GM23248 (cell line): ENCODE measurements at regions not wholly inside any gene's neighbourhood (a gene's known extent, or its start where the extent isn't known, plus 50 kb on each side); places are given as distances from the start of the nearest gene placed in this dataset.
"Not testable (repeated sequence)": the region's sequence is repeated elsewhere in the genome, so short reads cannot be mapped to it uniquely, and the experiment has no call there.

Experiments
- DNase-seq: peaks from one replicate; pipeline ENCODE4 v3.0.0-alpha.2; 2015
- H2AFZ ChIP-seq: fragments of 200-600 bp; sonication (generic); 2 replicates; pipeline ENCODE4 v1.6.1; 2016; ENCODE audit warnings: antibody characterized with exemption
- H3F3A ChIP-seq: fragments of 200-600 bp; sonication (generic); 2 replicates; pipeline ENCODE4 v1.6.1; 2016; ENCODE audit warnings: mild to moderate bottlenecking, antibody characterized with exemption, mixed run types; ENCODE audit not compliant: insufficient read depth
- H3K27ac ChIP-seq: fragments of 200-600 bp; sonication (generic); 2 replicates; pipeline ENCODE4 v1.5.1; 2016; ENCODE audit warnings: mild to moderate bottlenecking
- H3K27me3 ChIP-seq: fragments of 200-600 bp; sonication (generic); replicated peaks from 2 replicates; pipeline ENCODE4 v1.6.1; 2016; ENCODE audit warnings: mild to moderate bottlenecking; ENCODE audit not compliant: insufficient read depth
- H3K36me3 ChIP-seq: fragments of 200-600 bp; sonication (generic); 2 replicates; pipeline ENCODE4 v1.6.1; 2016; ENCODE audit warnings: low read depth, mild to moderate bottlenecking
- H3K4me1 ChIP-seq: fragments of 200-600 bp; sonication (generic); 2 replicates; pipeline ENCODE4 v1.6.1; 2016; ENCODE audit warnings: mild to moderate bottlenecking; ENCODE audit not compliant: insufficient read depth
- H3K4me2 ChIP-seq: fragments of 200-600 bp; sonication (generic); one replicate; pipeline ENCODE4 v1.6.1; 2016; ENCODE audit warnings: mild to moderate bottlenecking; ENCODE audit not compliant: unreplicated experiment
- H3K4me3 ChIP-seq: fragments of 200-600 bp; sonication (generic); 2 replicates; pipeline ENCODE4 v1.5.1; 2016; ENCODE audit warnings: mild to moderate bottlenecking
- H3K79me2 ChIP-seq: fragments of 200-600 bp; sonication (generic); 2 replicates; pipeline ENCODE4 v1.6.1; 2016; ENCODE audit warnings: mild to moderate bottlenecking; ENCODE audit not compliant: insufficient read depth
- H3K9ac ChIP-seq: fragments of 200-600 bp; sonication (generic); 2 replicates; pipeline ENCODE4 v1.6.1; 2016; ENCODE audit warnings: mild to moderate bottlenecking
- H3K9me2 ChIP-seq: fragments of 200-600 bp; sonication (generic); 2 replicates; pipeline ENCODE4 v1.6.1; 2016; ENCODE audit warnings: mixed run types, mild to moderate bottlenecking, moderate library complexity; ENCODE audit not compliant: insufficient read depth
- H3K9me3 ChIP-seq: fragments of 200-600 bp; sonication (generic); one replicate; pipeline ENCODE4 v1.6.1; 2017; ENCODE audit warnings: low read depth
- H4K20me1 ChIP-seq: fragments of 200-600 bp; sonication (generic); 2 replicates; pipeline ENCODE4 v1.6.0; 2016; ENCODE audit not compliant: insufficient read depth
- WGBS, 2 experiments: methylation state at CpG; one replicate each; pipeline ENCODE4 v1.1.6; 2015 to 2017; ENCODE audit warnings: low lambda C conversion rate in 2 of 2, low coverage in 1 of 2; ENCODE audit errors: missing lambda C conversion rate in 2 of 2; 5-methylcytosine and 5-hydroxymethylcytosine counted together
- in situ Hi-C: fragments of 300-500 bp; cut with MboI; formaldehyde crosslinking; loops from 2 replicates; pipeline ENCODE4 v1.15.0; 2020

DNA sequence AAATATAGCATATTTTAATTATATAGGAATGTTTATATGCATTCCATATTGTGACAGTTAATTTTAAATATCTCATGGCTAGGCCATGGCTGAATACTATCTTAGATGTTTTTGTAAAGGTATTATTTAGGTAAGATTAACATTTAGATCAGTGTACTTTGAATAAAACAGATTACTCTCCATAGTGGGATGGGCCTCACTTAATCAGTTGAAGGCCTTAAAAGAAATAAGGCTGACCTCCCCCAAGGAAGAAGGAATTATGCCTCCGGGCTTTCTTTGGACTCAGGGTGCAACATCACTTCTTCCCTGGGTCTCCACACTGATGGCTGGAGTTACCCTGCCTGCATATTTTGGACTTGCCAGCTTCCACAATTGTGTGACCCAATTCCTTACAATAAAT is 113.4 kb downstream of the SEPTIN7 start:
- H3F3A ChIP-seq, DNase-seq, in situ Hi-C loops, H3K79me2 ChIP-seq, H3K27me3 ChIP-seq, H3K4me3 ChIP-seq, H3K9ac ChIP-seq, H3K27ac ChIP-seq, H4K20me1 ChIP-seq, H3K36me3 ChIP-seq, H3K9me3 ChIP-seq, H3K9me2 ChIP-seq, H2AFZ ChIP-seq, H3K4me2 ChIP-seq, H3K4me1 ChIP-seq: not testable (repeated sequence)
- 44 to 48% methylated on average over 1 of the region's 1 CpG for WGBS, 2 experiments

GRCh38 chr7:35915247-35915955 is 114.5 kb downstream of the SEPTIN7 start:
- H3K9me2 ChIP-seq, in situ Hi-C loops, H3K79me2 ChIP-seq, H3F3A ChIP-seq, H3K27me3 ChIP-seq, H4K20me1 ChIP-seq, H3K27ac ChIP-seq, H3K4me1 ChIP-seq, H2AFZ ChIP-seq, H3K4me3 ChIP-seq, H3K36me3 ChIP-seq, H3K4me2 ChIP-seq, H3K9ac ChIP-seq, H3K9me3 ChIP-seq, DNase-seq: not testable (repeated sequence)
- WGBS, 2 experiments: 65 to 80% methylated on average over 5 to 6 of the region's 6 CpGs

GRCh38 chr7:35918217-35918616 is 117.4 kb downstream of the SEPTIN7 start:
- H4K20me1 ChIP-seq, H3K4me2 ChIP-seq, H3K4me1 ChIP-seq, H3K27ac ChIP-seq, H3K36me3 ChIP-seq, in situ Hi-C loops, H3F3A ChIP-seq, H3K4me3 ChIP-seq, DNase-seq, H3K27me3 ChIP-seq, H3K9me3 ChIP-seq, H2AFZ ChIP-seq, H3K79me2 ChIP-seq, H3K9ac ChIP-seq, H3K9me2 ChIP-seq: not testable (repeated sequence)
- WGBS, 2 experiments: 84 to 87% methylated on average over 9 to 10 of the region's 10 CpGs

GRCh38 chr7:35919607-35920006 is 118.8 kb downstream of the SEPTIN7 start:
- H3K4me2 ChIP-seq, H3K27ac ChIP-seq, H3K27me3 ChIP-seq, H4K20me1 ChIP-seq, H3F3A ChIP-seq, H3K79me2 ChIP-seq, H3K9me2 ChIP-seq, H3K4me3 ChIP-seq, H3K36me3 ChIP-seq, H2AFZ ChIP-seq, DNase-seq, H3K9me3 ChIP-seq, H3K4me1 ChIP-seq, H3K9ac ChIP-seq: not testable (repeated sequence)
- WGBS, 2 experiments: 69 to 70% methylated on average over 6 of the region's 6 CpGs
- in situ Hi-C loops: loop anchor here (10.0 kb wide), 1 partner anchor 55 kb away; no protein-coding TSS in a partner anchor

- H2AFZ ChIP-seq, H3K4me3 ChIP-seq, H3K4me1 ChIP-seq, DNase-seq, H3K9ac ChIP-seq, H3K9me2 ChIP-seq, H3K4me2 ChIP-seq, H3K9me3 ChIP-seq, H3K79me2 ChIP-seq, H4K20me1 ChIP-seq, H3K27ac ChIP-seq, H3F3A ChIP-seq, H3K36me3 ChIP-seq, H3K27me3 ChIP-seq: not testable (repeated sequence)
- WGBS, 2 experiments: 95 to 96% methylated on average over 5 of the region's 5 CpGs
- in situ Hi-C loops: loop anchor here (10.0 kb wide), 1 partner anchor 53 kb away; no protein-coding TSS in a partner anchor
Measured at GRCh38 chr7:35921338-35921737, 120.5 kb downstream of the SEPTIN7 start.

GRCh38 chr7:35924668-35925067 is 123.8 kb downstream of the SEPTIN7 start:
- not testable (repeated sequence) for H2AFZ ChIP-seq, H3K9me2 ChIP-seq
- WGBS, 2 experiments: 50 to 61% methylated on average over 7 of the region's 7 CpGs

DNA sequence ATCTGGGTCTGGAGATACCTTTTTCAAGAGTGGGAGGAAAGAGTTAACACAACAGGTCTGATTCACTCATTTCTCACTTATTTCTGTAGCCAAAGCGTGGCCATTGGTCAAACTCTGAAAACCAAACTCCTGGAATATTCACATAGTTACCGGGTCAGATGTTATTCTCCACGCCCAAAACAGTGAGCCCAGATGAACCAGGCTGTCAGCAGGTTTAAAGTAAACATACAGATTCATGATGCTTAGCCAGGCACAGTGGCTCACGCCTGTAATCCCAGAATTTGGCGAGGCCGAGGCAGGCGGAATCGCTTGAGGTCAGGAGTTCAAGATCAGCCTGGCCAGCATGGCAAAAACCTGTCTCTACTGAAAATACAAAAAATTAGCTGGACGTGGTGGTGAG is 126.1 kb downstream of the SEPTIN7 start:
- H3K27ac ChIP-seq, H3K4me3 ChIP-seq, DNase-seq, H3K27me3 ChIP-seq, H3K9me2 ChIP-seq, H2AFZ ChIP-seq, H3K9ac ChIP-seq, H4K20me1 ChIP-seq, H3K4me2 ChIP-seq, H3K9me3 ChIP-seq, H3F3A ChIP-seq, H3K4me1 ChIP-seq, H3K36me3 ChIP-seq, H3K79me2 ChIP-seq: not testable (repeated sequence)
- 87 to 93% methylated on average over 9 of the region's 9 CpGs for WGBS, 2 experiments
- in situ Hi-C loops: loop anchor here (10.0 kb wide), 1 partner anchor 48 kb away; no protein-coding TSS in a partner anchor

More at GRCh38 chr7:35924668-35925067, 123.8 kb downstream of the SEPTIN7 start:
- H4K20me1 ChIP-seq, H3K4me2 ChIP-seq, H3K9ac ChIP-seq, H3K4me3 ChIP-seq, H3K79me2 ChIP-seq, H3K27me3 ChIP-seq, H3K27ac ChIP-seq, H3K4me1 ChIP-seq, H3K9me3 ChIP-seq, H3F3A ChIP-seq, H3K36me3 ChIP-seq, DNase-seq: not testable (repeated sequence)
- in situ Hi-C loops: loop anchor here (10.0 kb wide), 1 partner anchor 50 kb away; no protein-coding TSS in a partner anchor

- H3K4me2 ChIP-seq, H3K36me3 ChIP-seq, H4K20me1 ChIP-seq, H3F3A ChIP-seq, H3K4me3 ChIP-seq, H3K9me3 ChIP-seq, in situ Hi-C loops, H2AFZ ChIP-seq, H3K27ac ChIP-seq, H3K27me3 ChIP-seq, DNase-seq, H3K9ac ChIP-seq, H3K4me1 ChIP-seq, H3K79me2 ChIP-seq, H3K9me2 ChIP-seq: not testable (repeated sequence)
Measured at GRCh38 chr7:35931134-35931533, 130.3 kb downstream of the SEPTIN7 start.
